HEK293T (cell line): ENCODE measurements at regions not wholly inside any gene's neighbourhood (a gene's known extent, or its start where the extent isn't known, plus 50 kb on each side); places are given as distances from the start of the nearest gene placed in this dataset.

Experiments
- ARNT ChIP-seq: fragments of 450-650 bp; IDR thresholded peaks from 2 replicates; pipeline ENCODE4 v1.6.1; 2017; ENCODE audit warnings: mild to moderate bottlenecking
- BHLHE40 ChIP-seq: fragments of 450-650 bp; IDR thresholded peaks from 2 replicates; pipeline ENCODE4 v1.6.1; 2016; ENCODE audit warnings: mild to moderate bottlenecking, moderate library complexity, borderline replicate concordance
- FOXK2 ChIP-seq: fragments of 450-650 bp; IDR thresholded peaks from 2 replicates; pipeline ENCODE4 v1.6.1; 2016; ENCODE audit warnings: mild to moderate bottlenecking
- FOXM1 ChIP-seq: fragments of 450-650 bp; IDR thresholded peaks from 2 replicates; pipeline ENCODE4 v1.6.1; 2017; ENCODE audit warnings: mild to moderate bottlenecking, borderline replicate concordance
- NFRKB ChIP-seq: fragments of 450-650 bp; IDR thresholded peaks from 2 replicates; pipeline ENCODE4 v1.6.1; 2016; ENCODE audit warnings: mild to moderate bottlenecking, moderate library complexity
- PKNOX1 ChIP-seq: fragments of 450-650 bp; IDR thresholded peaks from 2 replicates; pipeline ENCODE4 v1.6.1; 2016
- SP1 ChIP-seq: fragments of 450-650 bp; IDR thresholded peaks from 2 replicates; pipeline ENCODE4 v1.6.1; 2017
- TARDBP ChIP-seq: fragments of 450-650 bp; IDR thresholded peaks from 2 replicates; pipeline ENCODE4 v1.6.1; 2016
- ZNF384 ChIP-seq: fragments of 450-650 bp; IDR thresholded peaks from 2 replicates; pipeline ENCODE4 v1.6.1; 2016

GRCh38 chr4:119746951-119747350 is 118.3 kb upstream of the PDE5A start:
- TF ChIP-seq SP1 (no peak), BHLHE40 (no peak), NFRKB (no peak), FOXM1 (no peak), PKNOX1 (no peak), ARNT (no peak), TARDBP (no peak), ZNF384 (no peak), FOXK2 (no peak)
